H1 (cell line): ENCODE measurements at regions not wholly inside any gene's neighbourhood (a gene's known extent, or its start where the extent isn't known, plus 50 kb on each side); places are given as distances from the start of the nearest gene placed in this dataset.

Experiments used
- CTCF ChIA-PET: fragments of 300-600 bp; sonication (Branson Sonifier 250); formaldehyde crosslinking; loops from one replicate; lab custom pipeline; 2021; ENCODE audit not compliant: partially characterized antibody; lab: Charles Lee
- POLR2A ChIA-PET: fragments of 300-600 bp; sonication (Branson Sonifier 250); formaldehyde crosslinking; loops from one replicate; lab custom pipeline; 2021; ENCODE audit warnings: inconsistent platforms; ENCODE audit not compliant: partially characterized antibody; lab: Charles Lee
- DNase-seq, 2 experiments: peaks; one replicate each; pipeline versions ENCODE4 v3.0.0 to v3.0.0-alpha.2; 2010 to 2022; ENCODE audit warnings: low spot score in 2 of 2, low read depth in 1 of 2, mixed read lengths in 1 of 2
- FAIRE-seq: peaks from 2 replicates; lab custom pipeline; 2011; peaks lifted over from hg19 to GRCh38; lab: Jason Lieb, UNC
- H2AFZ ChIP-seq: 2 replicates; pipeline ENCODE4 v1.8.1; 2012; ENCODE audit warnings: low read length, inconsistent platforms
- H2AK5ac ChIP-seq: 2 replicates; pipeline ENCODE4 v1.6.1; 2013; ENCODE audit warnings: low read depth, low read length
- H2BK120ac ChIP-seq: replicated peaks from 2 replicates; pipeline ENCODE3; 2013; ENCODE audit warnings: low read depth, low read length, inconsistent platforms
- H2BK12ac ChIP-seq: 2 replicates; pipeline ENCODE4 v1.6.1; 2013; ENCODE audit warnings: low read depth, low read length
- H2BK15ac ChIP-seq: 2 replicates; pipeline ENCODE4 v1.6.1; 2013; ENCODE audit warnings: low read length
- H2BK20ac ChIP-seq: 2 replicates; pipeline ENCODE4 v1.6.1; 2013; ENCODE audit warnings: low read length
- H2BK5ac ChIP-seq: 2 replicates; pipeline ENCODE4 v1.6.1; 2013; ENCODE audit warnings: low read depth, low read length
- H3K14ac ChIP-seq: 2 replicates; pipeline ENCODE4 v1.6.1; 2013; ENCODE audit warnings: inconsistent platforms; ENCODE audit not compliant: insufficient read length
- H3K18ac ChIP-seq: 2 replicates; pipeline ENCODE4 v1.6.1; 2013; ENCODE audit warnings: low read length; ENCODE audit errors: extremely low read depth
- H3K23ac ChIP-seq: 2 replicates; pipeline ENCODE4 v1.6.1; 2013; ENCODE audit warnings: inconsistent platforms; ENCODE audit not compliant: insufficient read length
- H3K23me2 ChIP-seq: 2 replicates; pipeline ENCODE4 v1.6.1; 2013; ENCODE audit warnings: low read depth, low read length
- H3K27ac ChIP-seq: 2 replicates; pipeline ENCODE4 v1.6.1; 2011; ENCODE audit warnings: low read depth, low read length, inconsistent platforms
- H3K27me3 ChIP-seq, 4 experiments: replicated peaks in 1 of 4; 1 replicate in 1 of 4; 2 replicates in 3 of 4; pipeline versions ENCODE4 v1.6.1 to v1.8.1; 2011 to 2013; ENCODE audit warnings: low read length in 3 of 4, mild to moderate bottlenecking in 3 of 4, inconsistent platforms in 2 of 4, mixed read lengths in 2 of 4, moderate library complexity in 1 of 4; ENCODE audit not compliant: control insufficient read depth in 3 of 4, insufficient read depth in 3 of 4; ENCODE audit errors: extremely low read depth in 1 of 4
- H3K36me3 ChIP-seq, 4 experiments: 2 replicates each; pipeline versions ENCODE4 v1.6.1 to v1.8.1; 2011 to 2013; ENCODE audit warnings: mild to moderate bottlenecking in 4 of 4, low read length in 3 of 4, moderate library complexity in 2 of 4, control low read depth in 1 of 4, inconsistent platforms in 1 of 4; ENCODE audit not compliant: insufficient read depth in 4 of 4, control insufficient read depth in 2 of 4
- H3K4ac ChIP-seq: replicated peaks from 2 replicates; pipeline ENCODE3; 2013; ENCODE audit warnings: low read length, low read depth, mixed read lengths, inconsistent platforms; ENCODE audit not compliant: insufficient read length
- H3K4me1 ChIP-seq, 4 experiments: replicated peaks in 1 of 4; 1 replicate in 1 of 4; 2 replicates in 3 of 4; pipeline versions ENCODE4 v1.6.1 to v1.8.1; 2011 to 2013; ENCODE audit warnings: low read length in 3 of 4, inconsistent platforms in 2 of 4, mixed read lengths in 1 of 4; ENCODE audit not compliant: insufficient read depth in 4 of 4, control insufficient read depth in 3 of 4
- H3K4me2 ChIP-seq, 2 experiments: 2 replicates each; pipeline versions ENCODE4 v1.6.1 to v1.8.1; 2011 to 2013; ENCODE audit warnings: low read depth in 2 of 2, low read length in 2 of 2, control low read depth in 1 of 2, inconsistent platforms in 1 of 2, mild to moderate bottlenecking in 1 of 2; ENCODE audit not compliant: insufficient read depth in 1 of 2
- H3K4me3 ChIP-seq, 4 experiments: fragments of 200-600, 300-600 bp in 1 of 4; sonication (generic), shearing (Covaris generic), sonication (Bioruptor Twin) in 1 of 4; 2 replicates each; pipeline versions ENCODE4 v1.5.1 to v1.8.1; 2011 to 2016; ENCODE audit warnings: low read length in 4 of 4, low read depth in 3 of 4, control low read depth in 2 of 4, inconsistent platforms in 2 of 4, mild to moderate bottlenecking in 2 of 4, mixed read lengths in 1 of 4, moderate library complexity in 1 of 4; ENCODE audit not compliant: insufficient read depth in 2 of 4; ENCODE audit errors: extremely low read depth in 1 of 4
- H3K56ac ChIP-seq: replicated peaks from 2 replicates; pipeline ENCODE3; 2013; ENCODE audit warnings: low read depth, mild to moderate bottlenecking, mixed read lengths, low read length, inconsistent platforms; ENCODE audit not compliant: insufficient read length
- H3K79me1 ChIP-seq: 2 replicates; pipeline ENCODE4 v1.6.1; 2013; ENCODE audit warnings: low read depth, low read length, control low read depth
- H3K79me2 ChIP-seq, 2 experiments: 2 replicates each; pipeline versions ENCODE4 v1.6.1 to v1.8.1; 2012 to 2013; ENCODE audit warnings: low read length in 2 of 2, mild to moderate bottlenecking in 2 of 2, inconsistent platforms in 1 of 2; ENCODE audit not compliant: insufficient read depth in 2 of 2, control insufficient read depth in 1 of 2
- H3K9ac ChIP-seq, 4 experiments: replicated peaks in 1 of 4; 1 replicate in 1 of 4; 2 replicates in 3 of 4; pipeline versions ENCODE4 v1.6.1 to v1.8.1; 2011 to 2013; ENCODE audit warnings: low read depth in 3 of 4, low read length in 3 of 4, control low read depth in 2 of 4, mild to moderate bottlenecking in 2 of 4, moderate library complexity in 2 of 4, inconsistent platforms in 1 of 4; ENCODE audit errors: extremely low read depth in 1 of 4
- H3K9me3 ChIP-seq, 2 experiments: 2 replicates each; pipeline versions ENCODE4 v1.6.1 to v1.8.1; 2012 to 2013; ENCODE audit warnings: mild to moderate bottlenecking in 2 of 2, moderate library complexity in 2 of 2, control low read depth in 1 of 2, inconsistent platforms in 1 of 2, low read depth in 1 of 2, low read length in 1 of 2, mixed read lengths in 1 of 2; ENCODE audit not compliant: insufficient read depth in 2 of 2
- H4K20me1 ChIP-seq, 2 experiments: replicated peaks in 1 of 2; 2 replicates each; pipeline versions ENCODE3 to v1.8.1; 2011 to 2013; ENCODE audit warnings: inconsistent platforms in 2 of 2, low read length in 2 of 2, mild to moderate bottlenecking in 1 of 2; ENCODE audit not compliant: insufficient read depth in 2 of 2, control insufficient read depth in 1 of 2
- H4K5ac ChIP-seq: 2 replicates; pipeline ENCODE4 v1.6.1; 2013; ENCODE audit warnings: low read length, low read depth, mixed read lengths, inconsistent platforms; ENCODE audit not compliant: insufficient read length
- H4K8ac ChIP-seq: 2 replicates; pipeline ENCODE4 v1.8.0; 2013; ENCODE audit warnings: mild to moderate bottlenecking, moderate library complexity, low read length, inconsistent platforms; ENCODE audit not compliant: insufficient read depth; ENCODE audit errors: extremely low read depth
- H4K91ac ChIP-seq: replicated peaks from 2 replicates; pipeline ENCODE3; 2013; ENCODE audit warnings: low read length, mixed read lengths, inconsistent platforms; ENCODE audit not compliant: insufficient read length
- ATF3 ChIP-seq: IDR thresholded peaks from 2 replicates; pipeline ENCODE4 v1.6.1; 2011; ENCODE audit warnings: low read depth, mild to moderate bottlenecking, low read length; ENCODE audit not compliant: insufficient read depth
- BACH1 ChIP-seq: IDR thresholded peaks from 2 replicates; pipeline ENCODE4 v1.6.1; 2012; ENCODE audit warnings: low read length, improper control_type of control experiment
- CBX8 ChIP-seq: fragments of 300-800, 300-1000 bp; sonication (generic); IDR thresholded peaks from 2 replicates; pipeline ENCODE4 v1.7.1; 2016; ENCODE audit warnings: low read depth, low read length, borderline replicate concordance
- CTCF ChIP-seq, 3 experiments: IDR thresholded peaks; 1 replicate in 2 of 3; 2 replicates in 1 of 3; pipeline versions ENCODE4 v1.5.1 to v1.6.1; 2011; ENCODE audit warnings: low read length in 3 of 3, mild to moderate bottlenecking in 3 of 3, inconsistent platforms in 2 of 3, low read depth in 1 of 3, moderate library complexity in 1 of 3; ENCODE audit not compliant: insufficient read depth in 1 of 3; ENCODE audit errors: control extremely low read depth in 1 of 3
- SIX5 ChIP-seq: IDR thresholded peaks from 2 replicates; pipeline ENCODE4 v1.6.1; 2011; ENCODE audit warnings: mild to moderate bottlenecking, low read depth, low read length
- SP1 ChIP-seq: IDR thresholded peaks from 2 replicates; pipeline ENCODE4 v1.6.1; 2011; ENCODE audit warnings: low read depth, low read length
- TCF12 ChIP-seq: IDR thresholded peaks from 2 replicates; pipeline ENCODE4 v1.6.1; 2011; ENCODE audit warnings: low read depth, mild to moderate bottlenecking, low read length
- WGBS, 2 experiments: shearing (Covaris generic) in 1 of 2; methylation state at CpG; one replicate each; pipeline versions ENCODE4 v1.1.6 to v1.1.7; 2013 to 2015; ENCODE audit warnings: low lambda C conversion rate in 2 of 2, mixed read lengths in 2 of 2, inconsistent platforms in 1 of 2, low coverage in 1 of 2, missing lambda C conversion rate in 1 of 2; ENCODE audit not compliant: insufficient replicate concordance in 2 of 2, insufficient coverage in 1 of 2, insufficient read length in 1 of 2; ENCODE audit errors: extremely low coverage in 1 of 2, missing lambda C conversion rate in 1 of 2; 5-methylcytosine and 5-hydroxymethylcytosine counted together

GRCh38 chr16:9308356-9308801 is 216.9 kb downstream of the HAPSTR1 start:
- H3K79me2 ChIP-seq: no peaks in the 10 kb centered on the region
- H4K20me1 ChIP-seq: no peaks in the 10 kb centered on the region
- peaks cover 0 to 7% (median 2%) of the 10 kb centered on the region in 4 experiments; a peak in 2 of 7 replicates for H3K4me1 ChIP-seq
- no peak overlapping the region for H2AFZ ChIP-seq
- no peak overlapping the region for H3K56ac ChIP-seq
- no peak for FAIRE-seq
- no peak overlapping the region for H3K27ac ChIP-seq
- H3K9ac ChIP-seq: no peak overlapping the region
- CTCF ChIA-PET: interaction anchor here (1.1 kb wide), 1 partner anchor 872 kb away, joined by 4 read pairs; no protein-coding TSS in a partner anchor
- no peak overlapping the region for H4K5ac ChIP-seq
- H4K91ac ChIP-seq: no peak overlapping the region
- no peak overlapping the region for H2BK120ac ChIP-seq
- no peak overlapping the region for H3K23ac ChIP-seq
- H3K9me3 ChIP-seq: no peaks in the 10 kb centered on the region
- H3K4ac ChIP-seq: no peak overlapping the region
- no peak overlapping the region for H4K8ac ChIP-seq
- H3K23me2 ChIP-seq: no peaks in the 10 kb centered on the region
- H3K4me3 ChIP-seq: no peak overlapping the region
- H2BK12ac ChIP-seq: no peak overlapping the region
- H3K18ac ChIP-seq: no peak overlapping the region
- no peak overlapping the region for H2BK20ac ChIP-seq
- no peak overlapping the region for H3K4me2 ChIP-seq
- DNase-seq: no peak
- H2AK5ac ChIP-seq: no peak overlapping the region; the same call in 1 of the 2 replicates
- WGBS, 2 experiments: 80% methylated on average over 8 of the region's 8 CpGs; no CpG with 5 or more reads in 1 of the 2 experiments
- H3K79me1 ChIP-seq: no peaks in the 10 kb centered on the region
- POLR2A ChIA-PET: no interaction called here
- no peaks in the 10 kb centered on the region for H3K36me3 ChIP-seq
- no peak overlapping the region for H2BK15ac ChIP-seq
- H2BK5ac ChIP-seq: no peak overlapping the region
- no peaks in the 10 kb centered on the region for H3K27me3 ChIP-seq
- no peak for TF ChIP-seq BACH1
- no peak for TF ChIP-seq SIX5
- TF ChIP-seq SP1: no peak
- TF ChIP-seq ATF3: no peak
- no peak for TF ChIP-seq TCF12
- no peak for TF ChIP-seq CBX8
- TF ChIP-seq CTCF (IDR thresholded peaks at IDR 0.05; ENCODE audit: control extremely low read depth in 1 of 3, insufficient read depth in 1 of 3, low read depth in 1 of 3, low read length in 3 of 3): no peak
- no peak overlapping the region for H3K14ac ChIP-seq
